Hindlimb muscle (tissue), 1 donor: ENCODE measurements at regions not wholly inside any gene's neighbourhood (a gene's known extent, or its start where the extent isn't known, plus 50 kb on each side); places are given as distances from the start of the nearest gene placed in this dataset.

Source experiments
- DNase-seq: peaks from one replicate; pipeline ENCODE4 v3.0.0-alpha.2; 2013

DNA sequence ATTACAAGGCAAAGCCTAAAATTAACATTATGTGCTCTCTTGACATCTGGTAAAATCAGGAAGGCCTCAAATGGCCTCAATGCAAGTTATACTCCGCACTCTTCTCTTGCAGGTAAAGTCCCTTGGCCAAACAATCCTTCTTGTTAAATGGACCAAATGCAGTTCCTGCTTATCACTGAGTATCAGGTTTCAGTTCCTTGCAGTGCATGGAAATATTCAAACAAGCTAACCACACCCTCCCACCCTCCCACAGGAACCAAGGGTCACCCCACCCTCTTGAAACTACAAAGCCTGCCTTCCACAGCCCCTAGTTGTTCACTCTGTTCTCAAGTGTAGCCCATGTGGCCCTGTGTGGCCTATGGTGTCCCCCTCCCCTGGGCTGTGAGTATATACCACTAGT lies 171.9 kb upstream of the CADPS start:
- DNase-seq, result no peak

DNA sequence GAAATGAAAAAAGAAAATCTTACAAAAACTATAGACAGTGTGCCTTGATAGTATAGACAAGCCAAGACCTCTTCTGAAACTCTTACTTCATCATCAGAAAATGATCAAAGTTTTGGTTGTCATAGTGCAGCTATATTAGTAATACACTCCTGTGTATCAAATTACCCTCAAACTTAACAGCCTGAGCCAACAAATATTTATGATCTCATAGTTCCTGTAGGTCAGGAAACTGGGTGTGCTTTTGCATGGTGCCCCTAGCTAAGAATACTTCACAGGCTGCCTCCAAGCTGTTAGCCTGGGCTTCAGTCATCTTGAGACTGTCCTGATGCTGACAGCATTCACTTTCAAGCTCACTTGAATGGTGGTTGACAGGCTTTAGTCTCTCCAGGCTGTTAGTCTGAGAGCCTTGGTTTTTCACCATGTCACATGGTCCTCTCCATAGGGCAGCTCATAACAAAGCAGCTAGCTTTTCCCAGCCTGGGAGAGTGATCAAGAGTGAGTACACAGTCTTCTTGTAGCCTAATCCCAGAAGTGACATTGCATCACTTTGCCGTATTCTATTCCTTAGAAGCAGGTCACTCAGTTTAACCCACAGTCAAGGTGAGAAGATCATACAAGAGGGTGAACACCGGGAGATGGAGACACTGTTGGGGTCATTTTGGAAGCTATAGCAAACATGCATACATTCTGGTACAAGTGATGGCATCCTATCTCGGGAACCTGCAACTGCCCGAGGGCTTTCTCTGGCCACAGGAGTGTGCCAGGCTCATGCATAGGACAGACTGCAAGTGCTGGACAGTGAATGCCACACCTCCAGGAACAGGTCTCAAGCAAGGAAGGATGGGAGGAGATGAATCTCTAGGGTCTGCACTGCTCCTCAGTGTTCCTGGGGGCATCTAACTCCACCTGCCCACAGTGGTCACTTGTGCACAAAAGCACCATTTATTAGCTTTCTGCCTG lies 173.4 kb upstream of the CADPS start:
- no peak for DNase-seq

DNA sequence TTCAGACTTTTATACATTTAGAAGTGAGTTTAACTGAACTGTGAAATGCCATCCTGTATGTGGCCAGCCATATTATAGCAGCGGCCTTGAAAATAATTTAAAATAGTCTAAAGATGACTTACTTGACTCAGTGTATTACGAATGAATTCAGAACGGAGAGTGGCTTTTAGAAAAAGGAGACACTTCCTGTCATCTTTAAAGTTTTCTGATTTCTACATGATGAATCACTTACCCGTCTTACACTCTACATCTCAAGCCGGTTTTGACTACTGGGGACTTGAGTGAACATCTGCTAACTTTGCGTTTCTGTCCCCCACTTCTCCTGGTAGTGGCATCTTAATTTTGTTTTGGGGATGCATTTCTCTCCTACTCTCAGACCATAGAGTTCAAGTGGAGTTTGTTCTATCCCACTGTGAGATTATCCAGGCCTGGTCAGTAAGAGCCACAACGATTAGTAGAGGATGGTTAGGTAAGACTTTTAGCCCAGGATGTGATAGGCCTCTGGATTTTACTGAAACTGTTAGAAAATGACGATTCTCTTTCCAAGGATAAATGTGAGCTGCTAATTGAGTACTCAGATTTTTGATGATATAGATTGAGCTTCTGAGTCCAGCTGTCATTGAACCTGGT lies 175.4 kb upstream of the CADPS start:
- DNase-seq, result no peak

DNA sequence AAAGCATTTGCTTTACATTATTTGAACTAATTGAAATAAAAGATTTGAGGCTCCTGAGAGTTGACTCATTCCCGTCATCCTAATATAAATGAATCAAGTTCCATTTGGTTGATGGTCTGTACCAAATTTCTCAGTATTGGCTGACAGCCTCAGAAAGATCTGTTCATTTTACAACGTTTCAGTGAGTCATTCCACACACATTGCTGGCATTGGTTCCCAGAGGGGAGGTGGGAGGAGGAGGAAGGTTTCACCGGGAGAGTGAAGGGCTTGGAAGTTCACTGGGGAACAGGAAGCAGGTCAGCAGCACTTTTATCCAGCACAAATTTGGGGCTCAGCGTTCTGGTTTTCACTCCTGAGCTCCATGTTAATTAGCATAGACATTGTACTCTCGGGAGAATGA lies 176.7 kb upstream of the CADPS start:
- no peak for DNase-seq

DNA sequence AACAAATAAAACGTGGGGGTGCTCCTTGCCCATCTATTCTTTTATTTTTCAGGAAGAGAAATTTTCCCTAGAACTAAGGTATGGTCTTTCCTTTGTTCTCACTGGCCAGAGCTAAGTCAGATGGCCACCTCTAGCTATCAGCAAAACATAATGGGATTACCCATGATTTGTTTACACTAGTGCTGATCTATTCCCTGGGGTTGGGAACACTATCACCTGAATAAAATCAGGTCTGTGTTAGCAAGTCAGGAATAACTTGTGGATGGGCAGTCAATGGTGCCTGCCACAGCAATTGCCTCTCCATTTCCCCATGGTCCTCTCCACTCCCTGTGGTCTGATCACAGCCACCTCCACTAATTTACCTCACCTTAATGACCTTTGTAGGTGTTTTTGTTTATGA lies 181.7 kb upstream of the CADPS start:
- no peak for DNase-seq

DNA sequence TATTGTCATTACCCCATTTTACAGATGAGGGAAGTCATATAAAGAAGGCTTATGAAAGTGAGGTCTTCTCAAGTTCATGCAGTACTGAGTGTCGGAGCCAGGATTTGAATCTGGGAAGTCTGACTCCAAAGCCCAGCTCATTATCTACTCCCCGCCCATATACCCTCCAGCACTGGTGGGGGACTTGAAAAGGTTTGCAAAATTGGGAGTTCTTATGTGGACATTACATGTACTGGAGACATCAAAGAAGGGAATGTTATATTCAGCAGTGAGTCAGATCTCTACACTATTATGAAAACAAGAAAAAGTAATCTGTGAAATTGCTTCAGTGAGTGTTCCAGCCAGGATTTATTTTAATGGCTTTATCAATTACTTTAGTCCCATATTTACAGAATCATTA lies 185.2 kb upstream of the CADPS start:
- no peak for DNase-seq

DNA sequence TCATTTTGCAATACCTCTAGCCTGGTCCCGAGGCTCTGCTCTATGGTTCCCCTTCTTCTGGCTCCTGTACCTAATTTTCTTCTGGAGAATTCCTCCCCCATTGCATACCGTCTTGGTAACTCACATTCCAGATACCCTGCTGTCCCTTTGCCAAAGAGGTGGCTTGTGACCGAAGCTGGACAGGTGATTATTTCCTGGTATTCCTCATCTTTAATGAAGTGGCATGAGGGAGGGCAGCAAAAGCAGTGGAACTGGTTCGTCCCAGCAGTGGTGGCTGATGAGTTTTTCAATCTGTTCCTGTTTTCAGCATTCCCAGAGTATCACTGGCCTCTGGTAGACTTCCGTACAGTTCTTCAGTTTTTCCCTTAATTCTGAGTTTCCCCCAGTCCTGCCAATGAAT lies 186.2 kb upstream of the CADPS start:
- DNase-seq, result no peak

DNA sequence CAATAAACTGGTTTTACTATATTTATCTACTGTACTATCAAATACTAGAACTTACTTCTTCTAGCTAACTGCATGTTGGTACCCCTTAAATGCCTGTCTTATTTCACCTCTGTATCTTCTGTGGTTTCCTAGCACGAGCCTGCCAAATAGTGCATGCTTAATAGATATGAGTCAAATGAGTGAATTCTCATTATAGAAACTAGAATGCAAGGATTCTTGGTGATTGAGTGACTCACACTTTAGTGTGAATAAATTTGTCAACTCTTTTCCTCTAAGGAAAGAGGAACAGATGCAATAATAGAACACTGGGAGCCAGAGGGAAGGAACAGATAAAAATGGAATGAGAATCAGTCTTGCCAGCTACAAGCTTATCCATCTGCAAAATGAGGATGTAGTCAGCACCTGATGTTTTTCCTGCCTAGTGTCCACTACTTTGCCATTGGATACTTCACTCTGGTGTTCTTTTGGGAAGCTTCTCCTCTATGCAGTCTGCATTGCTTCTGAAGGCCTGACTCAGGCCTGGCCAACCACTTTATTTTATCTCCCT lies 189.1 kb upstream of the CADPS start:
- no peak for DNase-seq

DNA sequence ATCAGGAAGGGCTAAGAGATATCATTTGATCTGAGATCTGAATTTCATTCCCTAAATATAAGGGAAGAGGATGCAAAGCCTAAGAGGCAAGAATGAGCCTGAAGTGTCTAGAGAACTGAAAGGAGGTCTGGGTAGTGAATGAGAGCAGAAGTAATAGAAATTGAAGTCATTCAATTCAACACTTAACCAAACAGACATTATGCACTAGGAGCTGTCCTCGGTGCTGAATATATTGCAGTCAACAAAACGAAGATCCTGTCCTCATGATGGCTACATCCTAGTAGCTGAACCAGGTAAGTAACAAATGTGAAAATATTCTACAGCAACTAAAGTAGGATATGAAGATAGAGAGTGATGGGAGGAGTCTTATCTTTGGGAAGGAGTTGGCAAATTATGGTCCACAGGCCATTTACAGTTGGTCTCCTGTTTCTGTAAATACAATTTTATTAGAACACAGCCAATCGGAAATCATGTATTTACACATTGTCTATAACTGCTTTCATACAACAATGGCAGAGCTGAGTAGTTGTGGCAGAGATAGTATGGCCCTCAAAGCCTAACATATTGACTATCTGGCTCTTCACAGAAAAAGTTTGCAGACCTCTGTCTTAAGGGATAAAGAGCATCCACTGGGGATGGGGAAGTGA lies 192.9 kb upstream of the CADPS start:
- DNase-seq, result peak; percentile 45

DNA sequence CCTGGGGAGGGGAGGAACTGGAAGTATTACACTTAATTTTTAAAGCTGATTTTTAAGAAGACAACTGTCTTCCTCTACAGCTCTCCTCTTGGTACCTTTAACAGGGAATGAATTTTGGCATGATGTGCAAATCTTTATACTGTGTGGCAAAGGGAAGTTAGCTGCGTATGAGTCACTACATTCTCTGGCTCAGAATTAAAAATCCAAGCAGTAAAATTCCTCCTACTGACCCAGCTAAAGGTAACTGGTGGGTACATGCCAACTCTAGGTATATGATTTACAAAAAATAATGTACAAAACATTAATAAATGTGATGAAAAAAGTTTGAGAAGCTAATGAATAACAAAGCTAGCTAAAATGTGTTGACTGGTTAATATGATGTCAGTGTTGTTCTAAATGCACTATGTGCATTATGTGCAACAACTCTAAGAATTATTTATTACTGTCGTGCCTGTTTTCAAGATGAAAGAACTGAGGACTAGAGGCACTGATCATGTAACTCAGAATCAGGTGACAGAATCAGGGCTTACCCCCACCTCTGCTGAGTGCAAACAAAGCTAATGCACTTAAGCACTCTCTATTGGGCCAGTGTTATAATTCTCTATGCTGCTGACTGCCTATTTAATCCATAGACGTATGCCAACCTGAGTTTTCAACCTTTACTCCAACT lies 194.7 kb upstream of the CADPS start:
- no peak for DNase-seq

DNA sequence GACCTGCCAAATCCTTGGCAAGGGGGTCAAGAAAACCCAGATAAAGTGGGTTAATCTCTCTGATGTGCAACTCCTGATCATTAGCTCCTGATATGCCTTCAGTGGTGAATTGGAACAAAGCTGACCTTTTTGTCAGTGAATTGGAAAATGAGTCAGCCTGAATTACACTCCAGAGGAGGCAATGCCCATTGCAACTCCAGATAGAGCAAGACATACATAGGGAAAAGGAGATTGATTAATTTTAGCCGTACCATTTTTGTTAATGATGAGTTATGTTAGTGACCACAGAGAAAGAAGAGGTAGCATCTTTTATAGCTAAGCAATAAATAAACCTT lies 195.2 kb upstream of the CADPS start:
- DNase-seq, result no peak

DNA sequence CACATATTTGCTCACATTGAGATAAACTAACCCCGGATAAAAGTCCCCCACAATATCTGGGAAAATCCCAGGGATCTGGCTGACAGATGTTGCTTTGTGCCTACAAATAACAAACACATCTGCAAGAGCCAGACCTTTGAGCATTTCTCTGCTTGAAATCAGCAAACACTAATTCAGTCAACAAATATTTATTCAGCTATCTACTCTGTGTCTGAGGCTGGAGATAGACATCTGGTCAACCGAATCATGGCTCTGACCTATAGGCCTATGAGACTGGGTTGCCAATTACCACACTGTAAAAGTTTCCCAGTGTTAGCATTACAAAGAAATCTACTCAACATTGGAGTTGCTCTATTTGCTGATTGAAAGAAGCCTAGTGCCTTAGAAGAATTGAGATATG lies 201.1 kb upstream of the CADPS start:
- DNase-seq, result no peak

DNA sequence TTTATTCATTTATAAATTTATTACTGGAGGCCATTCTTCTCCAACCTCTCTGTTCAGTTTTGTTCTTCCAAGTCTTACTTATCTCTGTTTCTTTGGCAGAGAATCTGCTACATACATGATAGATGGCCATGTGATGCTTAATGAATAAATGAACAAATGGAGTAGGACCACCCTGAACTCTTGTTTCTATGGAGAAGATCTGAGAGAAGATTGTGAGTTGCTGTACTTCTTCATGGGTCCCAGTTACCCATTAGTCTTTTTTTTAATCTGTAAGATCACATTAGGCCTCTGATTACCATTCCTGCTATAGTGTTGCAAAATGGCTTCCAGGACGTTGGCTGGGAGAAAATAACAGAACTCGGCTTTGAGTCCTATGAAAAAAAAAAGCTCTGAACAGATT lies 191.9 kb upstream of the SYNPR start:
- no peak for DNase-seq

DNA sequence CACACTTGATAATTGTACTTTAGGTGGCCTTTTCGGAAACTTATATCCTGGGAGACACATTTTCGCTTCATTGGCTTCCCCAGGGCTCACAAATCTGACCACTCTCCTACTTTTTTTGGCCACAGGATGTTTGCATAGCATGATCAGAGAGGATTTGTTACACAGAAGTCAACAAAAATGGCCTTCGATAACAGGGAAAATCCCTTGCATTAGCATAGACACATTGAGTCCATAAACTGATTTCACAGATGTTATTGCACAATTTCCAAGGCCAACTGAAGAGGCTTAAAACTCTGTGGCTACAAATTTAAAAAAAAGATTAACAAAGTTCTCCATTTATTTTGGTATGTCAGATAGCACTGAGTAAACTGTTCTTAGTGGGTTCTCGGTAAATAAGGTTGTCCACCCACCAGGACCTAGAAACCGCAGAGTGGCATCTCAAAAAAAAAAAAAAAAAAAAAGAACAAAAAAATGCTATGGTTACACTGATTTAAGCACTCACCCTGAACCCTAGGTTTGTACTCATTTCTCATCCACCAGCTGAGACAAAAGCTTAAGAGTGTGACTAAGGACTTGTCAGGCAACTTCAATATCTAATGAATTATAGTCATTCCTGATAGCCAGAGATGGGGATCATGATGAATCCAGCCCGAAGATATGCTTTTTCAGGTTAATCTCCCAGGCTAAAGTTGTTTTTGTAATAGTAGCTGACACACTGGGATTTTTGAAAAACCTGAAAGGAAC lies 188.9 kb upstream of the SYNPR start:
- no peak for DNase-seq

DNA sequence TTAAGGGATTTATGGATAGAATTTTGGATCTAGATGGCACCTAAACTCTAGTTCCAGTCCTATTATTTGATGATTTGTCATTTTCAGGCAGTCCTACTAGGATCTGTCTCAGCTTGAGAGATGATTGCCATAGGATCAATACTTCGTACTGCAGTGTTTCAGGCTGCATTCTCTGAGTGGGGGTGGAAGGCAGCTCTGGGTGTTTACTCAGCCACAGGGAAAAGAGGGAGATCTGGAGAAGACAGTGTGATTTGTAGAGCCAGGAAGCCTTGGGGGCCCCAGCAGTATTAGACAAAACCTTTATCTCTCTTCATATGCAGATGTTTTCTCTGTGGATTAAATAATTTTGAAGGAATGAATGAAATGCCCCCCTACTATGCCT lies 188.4 kb upstream of the SYNPR start:
- no peak for DNase-seq

DNA sequence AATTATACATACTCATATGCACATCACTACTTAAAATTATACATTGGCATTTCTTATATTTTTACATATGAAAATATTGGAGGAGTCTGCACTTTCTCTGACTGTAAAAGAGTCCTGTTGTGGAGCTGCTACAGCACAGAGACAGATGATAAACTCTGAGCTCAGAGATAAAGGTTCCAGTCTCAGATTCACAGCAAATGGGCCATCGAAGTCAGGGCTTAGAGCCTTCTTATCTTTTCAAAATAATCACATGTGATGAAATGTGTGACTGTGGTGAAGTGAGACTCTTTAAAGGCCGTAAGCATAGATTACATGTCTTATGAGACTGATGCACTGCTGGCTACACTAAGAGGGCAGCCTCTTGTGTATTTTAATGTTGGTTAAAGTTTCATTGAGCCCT lies 187.5 kb upstream of the SYNPR start:
- DNase-seq, result no peak

DNA sequence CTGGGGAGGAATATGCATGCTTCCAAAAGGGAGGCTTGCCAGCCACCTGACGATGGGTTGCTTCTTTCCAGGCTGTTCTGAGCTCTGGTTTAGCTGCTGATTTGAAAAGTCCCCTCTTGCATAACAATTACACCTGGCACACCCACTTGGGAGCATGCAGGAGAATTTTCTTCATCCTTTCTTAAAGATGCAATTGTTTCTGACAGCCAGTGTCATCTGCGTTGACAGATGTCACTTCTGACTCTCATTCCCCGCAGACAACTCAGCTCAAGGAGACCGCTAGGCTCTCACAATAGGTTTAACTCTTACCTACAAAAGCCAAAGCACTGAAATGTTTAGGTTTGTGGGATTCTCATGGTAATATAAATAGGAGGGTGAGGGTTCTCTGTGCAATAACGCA lies 185.6 kb upstream of the SYNPR start:
- no peak for DNase-seq

DNA sequence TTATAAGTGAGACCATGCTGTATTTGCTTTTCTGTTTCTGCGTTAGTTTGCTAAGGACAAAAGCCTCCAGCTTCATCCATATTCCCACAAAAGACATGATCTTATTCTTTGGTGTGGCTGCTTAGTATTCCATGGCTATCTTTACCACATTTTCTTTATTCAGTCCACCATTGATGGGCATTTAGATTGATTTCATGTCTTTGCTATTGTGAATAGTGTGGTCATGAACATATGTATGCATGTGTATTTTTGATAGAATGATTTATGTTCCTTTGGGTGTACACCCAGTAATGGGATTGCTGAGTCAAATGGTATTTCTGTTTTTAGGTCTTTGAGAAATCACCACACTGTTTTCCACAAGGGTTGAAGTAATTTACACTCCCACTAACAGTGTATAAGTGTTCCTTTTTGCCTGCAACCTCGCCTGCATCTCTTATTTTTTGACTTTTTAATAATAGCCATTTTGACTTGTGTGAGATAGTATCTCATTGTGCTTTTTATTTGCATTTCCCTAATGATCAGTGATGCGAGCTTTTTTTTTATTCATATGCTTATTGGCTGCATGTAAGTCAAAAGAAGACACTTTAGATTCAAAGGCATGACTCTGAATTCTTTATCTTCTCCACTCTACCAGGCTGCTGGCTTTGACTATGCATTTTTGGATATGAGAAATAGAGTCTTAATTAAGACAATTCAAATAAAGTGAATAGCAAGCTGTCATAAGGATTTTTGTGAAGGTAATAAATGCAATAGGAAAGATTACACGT lies 183.3 kb upstream of the SYNPR start:
- DNase-seq, result no peak

DNA sequence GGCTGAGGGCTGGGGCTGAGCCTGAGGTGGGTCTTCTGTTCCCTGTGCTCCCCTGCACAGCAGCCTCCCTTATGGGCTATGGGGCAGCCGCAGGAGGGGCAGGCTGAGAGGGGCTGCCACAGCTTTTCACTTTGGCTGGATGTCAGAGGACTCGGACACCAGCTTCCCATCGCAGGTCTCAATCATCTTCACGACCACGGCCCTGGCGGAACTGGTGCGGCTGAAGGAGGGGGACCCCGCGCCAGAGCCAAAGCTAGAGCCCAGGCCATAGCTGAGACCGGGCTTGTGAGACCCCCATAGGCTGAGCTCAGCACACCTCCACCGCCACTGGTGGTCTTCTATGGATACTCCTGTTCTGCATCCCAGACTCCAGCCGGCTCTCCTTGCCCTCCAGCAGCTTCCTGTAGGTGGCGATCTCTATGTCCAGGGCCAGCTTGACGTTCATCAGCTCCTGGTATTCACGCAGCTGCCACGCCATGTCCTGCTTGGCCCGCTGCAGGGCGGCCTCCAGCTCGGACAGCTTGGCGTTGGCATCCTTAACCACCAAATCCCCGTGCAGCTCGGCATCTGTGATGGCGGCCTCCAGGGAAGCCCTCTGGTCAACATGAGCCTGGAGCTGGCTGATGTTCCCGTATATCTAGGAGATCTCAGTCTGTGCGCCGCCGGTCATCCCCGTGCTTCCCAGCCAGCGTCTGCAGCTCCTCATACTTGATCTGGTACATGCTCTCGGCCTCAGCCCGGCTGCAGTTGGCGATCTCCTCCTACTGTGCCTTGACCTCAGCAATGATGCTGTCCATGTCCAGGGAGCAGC lies 181.7 kb upstream of the SYNPR start:
- DNase-seq, result no peak

DNA sequence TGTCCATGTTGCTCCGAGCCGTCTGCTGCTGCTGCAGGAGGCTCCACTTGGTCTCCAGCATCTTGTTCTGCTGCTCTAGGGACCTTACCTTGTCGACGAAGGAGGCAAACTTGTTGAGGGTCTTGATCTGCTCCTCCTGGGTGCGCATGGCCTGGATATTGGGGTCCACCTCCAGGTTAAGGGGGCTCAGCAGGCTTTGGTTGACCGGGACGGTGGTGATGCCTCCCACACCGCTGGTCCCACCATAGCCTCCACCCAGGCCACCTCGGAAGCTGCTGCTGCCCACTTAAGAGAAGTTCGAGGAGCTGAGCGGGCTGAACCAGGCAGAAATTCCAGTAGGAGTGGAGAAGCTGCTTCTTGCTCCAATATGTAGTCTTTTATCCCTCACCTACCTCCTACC lies 180.7 kb upstream of the SYNPR start:
- DNase-seq, result no peak

DNA sequence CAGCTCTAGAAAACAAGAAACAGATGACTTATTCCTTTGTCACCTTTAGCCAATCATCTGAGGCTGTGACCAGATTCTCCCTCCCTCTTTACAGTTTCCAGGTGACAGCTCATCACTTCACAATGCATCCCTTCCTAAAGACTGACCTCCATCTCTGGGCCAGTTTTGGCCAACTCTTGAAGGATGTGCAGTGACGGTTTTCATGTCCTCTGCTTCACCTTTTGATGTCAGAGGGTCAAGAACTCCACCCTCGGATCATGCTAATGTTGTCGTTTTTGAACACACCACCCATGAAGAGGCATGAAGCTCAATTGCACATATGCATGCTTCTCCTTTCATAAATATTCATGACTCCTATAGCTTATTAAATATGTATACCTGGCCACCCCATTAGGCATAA lies 161.2 kb upstream of the SYNPR start:
- no peak for DNase-seq
